Stimulated activated CD8-positive, alpha-beta memory T cell treated with anti-CD3 and anti-CD28 coated beads, Interleukin-15, amount 100 ng/mL, for 48 hours (primary cell): ENCODE measurements at regions not wholly inside any gene's neighbourhood (a gene's known extent, or its start where the extent isn't known, plus 50 kb on each side); places are given as distances from the start of the nearest gene placed in this dataset.
A peak's percentile ranks its signal among the peaks of the same experiment; 100 is the strongest.
"Not testable (repeated sequence)": the region's sequence is repeated elsewhere in the genome, so short reads cannot be mapped to it uniquely, and the experiment has no call there.

Experiments
- DNase-seq, 2 donors: peaks; one replicate each; pipeline ENCODE4 v3.0.0-alpha.2; 2020; ENCODE audit warnings: low read depth in 2 of 2

- no peak for DNase-seq
Measured at GRCh38 chr7:29649876-29650275, 86.2 kb downstream of the PRR15 start.

GRCh38 chr7:29651477-29651876 is 87.8 kb downstream of the PRR15 start:
- DNase-seq, result no peak

- no peak for DNase-seq
Measured at GRCh38 chr7:29652556-29652955, 88.9 kb downstream of the PRR15 start.

- DNase-seq, result not testable (repeated sequence)
Measured at GRCh38 chr7:29654340-29654739, 90.7 kb downstream of the PRR15 start.

- DNase-seq, result no peak
Measured at GRCh38 chr7:29657288-29657687, 93.7 kb downstream of the PRR15 start.

GRCh38 chr7:29657856-29658255 is 94.2 kb downstream of the PRR15 start:
- DNase-seq, result no peak

- not testable (repeated sequence) for DNase-seq
Measured at GRCh38 chr7:29659213-29659612, 95.6 kb downstream of the PRR15 start.

GRCh38 chr7:29662899-29663298 is 99.3 kb downstream of the PRR15 start:
- not testable (repeated sequence) for DNase-seq

- not testable (repeated sequence) for DNase-seq
Measured at GRCh38 chr7:29664999-29665398, 101.4 kb downstream of the PRR15 start.

- DNase-seq, result not testable (repeated sequence)
Measured at GRCh38 chr7:29667096-29667669, 103.5 kb downstream of the PRR15 start.

GRCh38 chr7:29671286-29671685 is 107.7 kb downstream of the PRR15 start:
- not testable (repeated sequence) for DNase-seq

- DNase-seq, result not testable (repeated sequence)
Measured at GRCh38 chr7:29673635-29674034, 110.0 kb downstream of the PRR15 start.

GRCh38 chr7:29674626-29675025 is 111.0 kb downstream of the PRR15 start:
- not testable (repeated sequence) for DNase-seq

GRCh38 chr7:29677254-29677653 is 113.6 kb downstream of the PRR15 start:
- DNase-seq, result not testable (repeated sequence)

GRCh38 chr7:29679963-29680362 is 116.3 kb downstream of the PRR15 start:
- not testable (repeated sequence) for DNase-seq

- not testable (repeated sequence) for DNase-seq
Measured at GRCh38 chr7:29680601-29681000, 117.0 kb downstream of the PRR15 start.

GRCh38 chr7:29684151-29684786 is 120.6 kb downstream of the PRR15 start:
- not testable (repeated sequence) for DNase-seq

GRCh38 chr7:29684787-29685650 is 121.3 kb upstream of the WIPF3 start:
- DNase-seq, result peak; percentile 23 to 31

- not testable (repeated sequence) for DNase-seq
Measured at GRCh38 chr7:29685651-29686271, 120.5 kb upstream of the WIPF3 start.

- not testable (repeated sequence) for DNase-seq
Measured at GRCh38 chr7:29690510-29690909, 115.8 kb upstream of the WIPF3 start.

- DNase-seq, result not testable (repeated sequence)
Measured at GRCh38 chr7:29696402-29696801, 109.9 kb upstream of the WIPF3 start.

GRCh38 chr7:29699723-29700122 is 106.6 kb upstream of the WIPF3 start:
- DNase-seq, result not testable (repeated sequence)
